Ovary (tissue), 3 donors: ENCODE measurements at regions not wholly inside any gene's neighbourhood (a gene's known extent, or its start where the extent isn't known, plus 50 kb on each side); places are given as distances from the start of the nearest gene placed in this dataset.

Experiments used
- CTCF ChIP-seq, 3 donors: fragments of 450-650 bp in 2 of 3; fragments of 200-600 bp in 1 of 3; IDR thresholded peaks; one replicate each; pipeline versions ENCODE4 v1.5.1 to v1.8.0; 2016 to 2022; ENCODE audit warnings: antibody characterized with exemption in 3 of 3, mild to moderate bottlenecking in 1 of 3
- EP300 ChIP-seq: sonication (generic); formaldehyde crosslinking; IDR thresholded peaks from one replicate; pipeline ENCODE4 v1.6.1; 2017; ENCODE audit warnings: antibody characterized with exemption
- POLR2A ChIP-seq: fragments of 450-650 bp; IDR thresholded peaks from one replicate; pipeline ENCODE4 v1.6.1; 2017; ENCODE audit warnings: antibody characterized with exemption, mild to moderate bottlenecking, moderate library complexity
- donor health status: DM: no; HTN: no; CAD: no.

GRCh38 chr18:60295674-60296073 lies 76.9 kb downstream of the MC4R start:
- no peak for TF ChIP-seq CTCF (IDR thresholded peaks at IDR 0.05)
- no peak for TF ChIP-seq POLR2A
- no peak for TF ChIP-seq EP300
